BJ (cell line): ENCODE measurements at regions not wholly inside any gene's neighbourhood (a gene's known extent, or its start where the extent isn't known, plus 50 kb on each side); places are given as distances from the start of the nearest gene placed in this dataset.

ENCODE experiments used
- CTCF ChIA-PET: fragments of 350-600 bp; formaldehyde crosslinking; extraction: SDS; loops from one replicate; lab custom pipeline; 2021; ENCODE audit warnings: antibody characterized with exemption, inconsistent platforms; lab: Yijun Ruan, JAX
- POLR2A ChIA-PET: fragments of 300-600 bp; sonication (Branson Sonifier 250); formaldehyde crosslinking; extraction: SDS; loops from one replicate; lab custom pipeline; 2021; ENCODE audit warnings: antibody characterized with exemption; lab: Charles Lee
- DNase-seq: peaks from one replicate; pipeline ENCODE4 v3.0.0-alpha.2; 2011; ENCODE audit warnings: low read depth
- H3K27me3 ChIP-seq: 2 replicates; pipeline ENCODE4 v1.6.0; 2011; ENCODE audit warnings: low read length; ENCODE audit not compliant: control insufficient read depth, insufficient read depth
- H3K36me3 ChIP-seq: 2 replicates; pipeline ENCODE4 v1.5.1; 2011; ENCODE audit warnings: low read length; ENCODE audit not compliant: control insufficient read depth, insufficient read depth
- H3K4me3 ChIP-seq: 2 replicates; pipeline ENCODE4 v1.5.1; 2011; ENCODE audit warnings: low read depth, mild to moderate bottlenecking, control low read depth, low read length
- TF ChIP-seq, protein P1 (sequence below): IDR thresholded peaks from 2 replicates; pipeline ENCODE4 v1.5.1; 2011; ENCODE audit warnings: low read depth, mild to moderate bottlenecking, control low read depth, inconsistent platforms, low read length, moderate library complexity; ENCODE audit not compliant: insufficient read depth

GRCh38 chr18:55105873-55106272, 146.6 kb upstream of the CCDC68 start:
- CTCF ChIA-PET: interaction anchor here (1.2 kb wide), 1 partner anchor 62 kb away, joined by 3 read pairs; no protein-coding TSS in a partner anchor
- POLR2A ChIA-PET: no interaction called here
- TF ChIP-seq, protein P1, sequence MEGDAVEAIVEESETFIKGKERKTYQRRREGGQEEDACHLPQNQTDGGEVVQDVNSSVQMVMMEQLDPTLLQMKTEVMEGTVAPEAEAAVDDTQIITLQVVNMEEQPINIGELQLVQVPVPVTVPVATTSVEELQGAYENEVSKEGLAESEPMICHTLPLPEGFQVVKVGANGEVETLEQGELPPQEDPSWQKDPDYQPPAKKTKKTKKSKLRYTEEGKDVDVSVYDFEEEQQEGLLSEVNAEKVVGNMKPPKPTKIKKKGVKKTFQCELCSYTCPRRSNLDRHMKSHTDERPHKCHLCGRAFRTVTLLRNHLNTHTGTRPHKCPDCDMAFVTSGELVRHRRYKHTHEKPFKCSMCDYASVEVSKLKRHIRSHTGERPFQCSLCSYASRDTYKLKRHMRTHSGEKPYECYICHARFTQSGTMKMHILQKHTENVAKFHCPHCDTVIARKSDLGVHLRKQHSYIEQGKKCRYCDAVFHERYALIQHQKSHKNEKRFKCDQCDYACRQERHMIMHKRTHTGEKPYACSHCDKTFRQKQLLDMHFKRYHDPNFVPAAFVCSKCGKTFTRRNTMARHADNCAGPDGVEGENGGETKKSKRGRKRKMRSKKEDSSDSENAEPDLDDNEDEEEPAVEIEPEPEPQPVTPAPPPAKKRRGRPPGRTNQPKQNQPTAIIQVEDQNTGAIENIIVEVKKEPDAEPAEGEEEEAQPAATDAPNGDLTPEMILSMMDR: no peak

GRCh38 chr18:55102958-55103456, 143.7 kb upstream of the CCDC68 start:
- no peak for DNase-seq
- Histone ChIP-seq H3K4me3 (no peak overlapping the region), H3K27me3 (no peaks in the 10 kb centered on the region), H3K36me3 (no peaks in the 10 kb centered on the region)
- ChIA-PET CTCF (interaction anchor here (0.6 to 1.1 kb wide), 2 partner anchors 126 to 1197 kb away, joined by 3 read pairs; no protein-coding TSS in a partner anchor), POLR2A (no interaction called here)
- TF ChIP-seq, protein P1: no peak

More at GRCh38 chr18:55105873-55106272, 146.6 kb upstream of the CCDC68 start:
- Histone ChIP-seq H3K27me3 (no peaks in the 10 kb centered on the region), H3K4me3 (no peak overlapping the region), H3K36me3 (no peaks in the 10 kb centered on the region)
- DNase-seq: no peak

- H3K27me3 ChIP-seq: no peaks in the 10 kb centered on the region
- no peak for DNase-seq
- ChIA-PET POLR2A (no interaction called here), CTCF (interaction anchor here (1.1 kb wide), 1 partner anchor 126 kb away, joined by 3 read pairs; no protein-coding TSS in a partner anchor)
- H3K4me3 ChIP-seq: no peak overlapping the region
- TF ChIP-seq, protein P1: no peak
- no peaks in the 10 kb centered on the region for H3K36me3 ChIP-seq
These were observed 143.2 kb upstream of the CCDC68 start for GRCh38 chr18:55102501-55102900.

- CTCF ChIA-PET: interaction anchor here (0.5 to 0.9 kb wide), 2 partner anchors 134 to 923 kb away, joined by 3 read pairs; no protein-coding TSS in a partner anchor
- Histone ChIP-seq H3K4me3 (no peak overlapping the region), H3K27me3 (no peaks in the 10 kb centered on the region), H3K36me3 (no peaks in the 10 kb centered on the region)
- TF ChIP-seq, protein P1: no peak
- POLR2A ChIA-PET: no interaction called here
- no peak for DNase-seq
These were observed 142.2 kb upstream of the CCDC68 start for GRCh38 chr18:55101458-55101824.

DNA sequence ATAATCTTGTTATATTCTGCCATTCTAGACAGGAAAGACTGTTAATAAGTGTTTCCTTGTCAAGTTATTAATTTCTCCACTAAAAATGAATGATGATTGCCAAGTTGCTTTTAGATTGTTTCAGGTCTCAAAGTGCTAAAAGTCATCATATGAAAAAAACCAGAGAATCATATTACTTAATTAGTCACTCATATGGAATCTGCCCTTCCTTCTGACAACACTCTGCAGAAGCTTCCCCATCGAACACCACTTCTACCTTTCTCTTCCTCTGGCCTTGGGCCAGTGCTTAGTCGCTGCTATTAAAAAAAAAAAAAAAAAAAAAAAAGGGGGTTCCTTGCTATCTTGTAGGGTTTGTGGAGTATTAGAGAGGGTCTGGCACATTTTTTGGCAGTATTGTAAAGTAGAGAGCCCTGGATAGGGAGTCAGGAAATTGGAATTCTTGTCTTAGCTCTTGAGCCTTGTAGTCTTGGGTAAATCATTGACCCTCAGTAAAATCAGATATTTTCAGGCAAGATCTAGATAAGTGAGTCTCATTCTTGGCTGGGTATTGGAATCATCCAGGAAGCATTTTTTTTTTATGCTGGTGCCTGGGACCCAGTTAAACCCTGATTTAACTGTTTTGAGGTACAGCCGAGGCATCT, 141.7 kb upstream of the CCDC68 start:
- Histone ChIP-seq H3K36me3 (no peaks in the 10 kb centered on the region), H3K4me3 (no peak overlapping the region), H3K27me3 (no peaks in the 10 kb centered on the region)
- CTCF ChIA-PET: interaction anchor here (0.5 to 0.9 kb wide), 2 partner anchors 134 to 924 kb away, joined by 3 read pairs; no protein-coding TSS in a partner anchor
- TF ChIP-seq, protein P1: no peak
- no peak for DNase-seq
- POLR2A ChIA-PET: no interaction called here
